Endothelial cell of umbilical vein (primary cell): ENCODE measurements at regions not wholly inside any gene's neighbourhood (a gene's known extent, or its start where the extent isn't known, plus 50 kb on each side); places are given as distances from the start of the nearest gene placed in this dataset.

Source experiments
- BruUV-seq: library from RNA; stranded (reverse); fragments of 400-500 nt; replicated peaks from 2 replicates; lab custom pipeline; 2021; lab: Mats Ljungman, UMichigan
- CTCF ChIA-PET: fragments of 300-600, 350-600 bp; sonication (Branson Sonifier 250); formaldehyde crosslinking; loops from one replicate; lab custom pipeline; 2021; ENCODE audit warnings: antibody characterized with exemption, inconsistent platforms; lab: Charles Lee
- POLR2A ChIA-PET: fragments of 300-600, 350-600 bp; sonication (Branson Sonifier 250); formaldehyde crosslinking; loops from one replicate; lab custom pipeline; 2021; ENCODE audit warnings: antibody characterized with exemption, inconsistent platforms; lab: Charles Lee
- DNase-seq: peaks from one replicate; pipeline ENCODE4 v3.0.0-alpha.2; 2011; ENCODE audit warnings: low read depth, low spot score
- FAIRE-seq: peaks from 2 replicates; lab custom pipeline; 2011; peaks lifted over from hg19 to GRCh38; lab: Jason Lieb, UNC
- H2AFZ ChIP-seq: 2 replicates; pipeline ENCODE4 v1.6.0; 2012; ENCODE audit warnings: low read depth, low read length, control low read depth, inconsistent platforms
- H3K27ac ChIP-seq: 2 replicates; pipeline ENCODE4 v1.5.1; 2011; ENCODE audit warnings: low read depth, mild to moderate bottlenecking, control low read depth, low read length, moderate library complexity; ENCODE audit not compliant: insufficient read depth
- H3K27me3 ChIP-seq, 2 experiments: 2 replicates each; pipeline versions ENCODE4 v1.6.0 to v1.6.1; 2011; ENCODE audit warnings: low read length in 2 of 2, mixed read lengths in 1 of 2; ENCODE audit not compliant: control insufficient read depth in 2 of 2, insufficient read depth in 2 of 2
- H3K36me3 ChIP-seq, 2 experiments: 2 replicates in 1 of 2; 3 replicates in 1 of 2; pipeline ENCODE4 v1.5.1; 2011; ENCODE audit warnings: low read length in 2 of 2, mild to moderate bottlenecking in 1 of 2, moderate library complexity in 1 of 2; ENCODE audit not compliant: control insufficient read depth in 2 of 2, insufficient read depth in 2 of 2; ENCODE audit errors: extremely low read depth in 1 of 2
- H3K4me1 ChIP-seq: 3 replicates; pipeline ENCODE4 v1.5.1; 2011; ENCODE audit warnings: mild to moderate bottlenecking, low read length; ENCODE audit not compliant: control insufficient read depth, insufficient read depth; ENCODE audit errors: extremely low read depth
- H3K4me2 ChIP-seq: 2 replicates; pipeline ENCODE4 v1.6.1; 2011; ENCODE audit warnings: low read length, control low read depth, mixed read lengths; ENCODE audit not compliant: insufficient read depth
- H3K4me3 ChIP-seq, 3 experiments: fragments of 200-600 bp in 1 of 3; sonication (generic), shearing (Covaris generic) in 1 of 3; replicated peaks in 1 of 3; 2 replicates each; pipeline ENCODE4 v1.5.1; 2011 to 2016; ENCODE audit warnings: control low read depth in 3 of 3, low read length in 3 of 3, mild to moderate bottlenecking in 2 of 3, inconsistent platforms in 1 of 3, low read depth in 1 of 3, moderate library complexity in 1 of 3; ENCODE audit not compliant: insufficient read depth in 1 of 3
- H3K79me2 ChIP-seq: 2 replicates; pipeline ENCODE4 v1.6.0; 2012; ENCODE audit warnings: low read length, inconsistent platforms; ENCODE audit not compliant: control insufficient read depth, insufficient read depth
- H3K9ac ChIP-seq: replicated peaks from 2 replicates; pipeline ENCODE3; 2011; ENCODE audit warnings: low read length, control low read depth; ENCODE audit not compliant: insufficient read depth; ENCODE audit errors: extremely low read depth
- H3K9me1 ChIP-seq: replicated peaks from 3 replicates; pipeline ENCODE4 v1.6.0; 2011; ENCODE audit warnings: mild to moderate bottlenecking, low read length; ENCODE audit not compliant: control insufficient read depth, insufficient read depth; ENCODE audit errors: extremely low read depth
- H3K9me3 ChIP-seq: replicated peaks from 2 replicates; pipeline ENCODE4 v1.5.1; 2012; ENCODE audit warnings: low read length, inconsistent platforms; ENCODE audit not compliant: control insufficient read depth, insufficient read depth
- H4K20me1 ChIP-seq: replicated peaks from 2 replicates; pipeline ENCODE3; 2011; ENCODE audit warnings: mild to moderate bottlenecking, low read length; ENCODE audit not compliant: control insufficient read depth, insufficient read depth; ENCODE audit errors: extremely low read depth
- CTCF ChIP-seq, 2 donors: IDR thresholded peaks; 1 replicate in 1 of 2; 2 replicates in 1 of 2; pipeline ENCODE4 v1.5.1; 2011; ENCODE audit warnings: low read length in 2 of 2, mild to moderate bottlenecking in 2 of 2, moderate library complexity in 2 of 2, control low read depth in 1 of 2, inconsistent platforms in 1 of 2, low read depth in 1 of 2; ENCODE audit not compliant: insufficient read depth in 1 of 2; ENCODE audit errors: extremely low read depth in 1 of 2
- EZH2 ChIP-seq: IDR thresholded peaks from 2 replicates; pipeline ENCODE4 v1.6.1; 2012; ENCODE audit warnings: borderline replicate concordance, low read depth, mild to moderate bottlenecking, moderate library complexity, low read length, inconsistent platforms; ENCODE audit not compliant: severe bottlenecking
- FOS ChIP-seq: IDR thresholded peaks from 2 replicates; pipeline ENCODE4 v1.6.1; 2011; ENCODE audit warnings: mild to moderate bottlenecking, low read length, moderate library complexity, borderline replicate concordance; ENCODE audit not compliant: insufficient read depth
- JUN ChIP-seq: IDR thresholded peaks from 2 replicates; pipeline ENCODE4 v1.6.1; 2011; ENCODE audit warnings: borderline replicate concordance, low read depth; ENCODE audit not compliant: insufficient read length, insufficient read depth
- MYC ChIP-seq: IDR thresholded peaks from one replicate; pipeline ENCODE4 v1.6.1; 2011; ENCODE audit warnings: mild to moderate bottlenecking, low read depth, low read length
- POLR2A ChIP-seq: IDR thresholded peaks from 2 replicates; pipeline ENCODE4 v1.6.1; 2012; ENCODE audit warnings: low read depth, mild to moderate bottlenecking, control low read depth, low read length
- POLR2AphosphoS5 ChIP-seq: IDR thresholded peaks from 2 replicates; pipeline ENCODE4 v1.6.1; 2012; ENCODE audit warnings: low read depth, mild to moderate bottlenecking, control low read depth, low read length, moderate library complexity; ENCODE audit not compliant: insufficient read depth
- dilution Hi-C: fragments of 300-500 bp; cut with MboI; formaldehyde crosslinking; loops from one replicate; pipeline ENCODE4 v1.15.0; 2019; ENCODE audit warnings: low sequenced_read_pairs; ENCODE audit not compliant: extremely low pct_ligation_motif_present
- intact Hi-C: fragments of 100-400 bp; cut with micrococcal nuclease; formaldehyde crosslinking; loops from one replicate; pipeline ENCODE4 v1.10.0; 2022

- intact Hi-C loops: no loop called here
- Histone ChIP-seq H3K9me3 (no peaks in the 10 kb centered on the region), H3K9ac (no peak overlapping the region), H3K27me3 (no peaks in the 10 kb centered on the region), H3K27ac (no peak overlapping the region), H3K4me3 (no peak overlapping the region), H3K4me2 (no peak overlapping the region), H3K36me3 (no peaks in the 10 kb centered on the region), H3K4me1 (no peaks in the 10 kb centered on the region), H3K79me2 (no peaks in the 10 kb centered on the region), H2AFZ (no peak overlapping the region), H3K9me1 (no peaks in the 10 kb centered on the region), H4K20me1 (no peaks in the 10 kb centered on the region)
- ChIA-PET CTCF (no interaction called here), POLR2A (no interaction called here)
- DNase-seq (no peak), FAIRE-seq (no peak)
- dilution Hi-C loops: no loop called here
- TF ChIP-seq EZH2: no peak
- BruUV-seq: no TSS peak
Measured at GRCh38 chr2:17136877-17137276, 381.4 kb downstream of the RAD51AP2 start.

GRCh38 chr2:17136231-17136630 is 382.0 kb downstream of the RAD51AP2 start:
- Histone ChIP-seq H3K4me1 (no peaks in the 10 kb centered on the region), H3K36me3 (no peaks in the 10 kb centered on the region), H3K79me2 (no peaks in the 10 kb centered on the region), H2AFZ (no peak overlapping the region), H3K9me3 (no peaks in the 10 kb centered on the region), H3K27ac (no peak overlapping the region), H3K9ac (no peak overlapping the region), H4K20me1 (no peaks in the 10 kb centered on the region), H3K27me3 (no peaks in the 10 kb centered on the region), H3K4me2 (no peak overlapping the region), H3K9me1 (no peaks in the 10 kb centered on the region), H3K4me3 (no peak overlapping the region)
- DNase-seq (no peak), FAIRE-seq (no peak)
- ChIA-PET CTCF (no interaction called here), POLR2A (no interaction called here)
- no peak for TF ChIP-seq MYC
- TF ChIP-seq JUN: no peak
- TF ChIP-seq EZH2: no peak
- TF ChIP-seq FOS: no peak
- no peak for TF ChIP-seq POLR2A
- no peak for TF ChIP-seq CTCF (IDR thresholded peaks at IDR 0.05; ENCODE audit: extremely low read depth in 1 of 2, insufficient read depth in 1 of 2, low read depth in 1 of 2, low read length in 2 of 2)
- no peak for TF ChIP-seq POLR2AphosphoS5
- dilution Hi-C loops (no loop called here), intact Hi-C loops (no loop called here)
- BruUV-seq: no TSS peak
